Heart left ventricle (tissue), 13 donors: ENCODE measurements at regions not wholly inside any gene's neighbourhood (a gene's known extent, or its start where the extent isn't known, plus 50 kb on each side); places are given as distances from the start of the nearest gene placed in this dataset.
"Not testable (repeated sequence)": the region's sequence is repeated elsewhere in the genome, so short reads cannot be mapped to it uniquely, and the experiment has no call there.

Source experiments
- POLR2A ChIP-seq, 2 donors: fragments of 450-650 bp; IDR thresholded peaks; one replicate each; pipeline ENCODE4 v1.6.1; 2017; ENCODE audit warnings: antibody characterized with exemption in 2 of 2, mild to moderate bottlenecking in 2 of 2, moderate library complexity in 2 of 2
- TF ChIP-seq, protein P1 (sequence below), 12 donors: fragments of 200-600 bp; sonication (generic) in 4 of 12; IDR thresholded peaks; one replicate each; pipeline versions ENCODE4 v1.5.0 to v1.8.0; 2018 to 2022; ENCODE audit warnings: antibody characterized with exemption in 12 of 12, mild to moderate bottlenecking in 5 of 12
- donor health status: ischemic (EF 13 %, LVEDD 7.1; RV severe dilation, severe dysfunction).
- donor health status: DM: no; HTN: yes; CAD: no.
- donor health status: DM: no; HTN: no; CAD: no.
- donor health status: ischemic (EF 25% LVEDD 6.9; RV normal size, moderate dysfunction).
- donor health status: ischemic (EF 25% LVEDD 5.7; RV mildly dilated, moderate dysfunction).
- donor health status: ischemic (EF 35%, LVEDD 5.7; RV mildly dilated, moderate dysfunction).
- donor health status: nonischemic (EF 11% LVEDD 7.7; RV severe dilation, severe dysfunction).
- donor health status: DM: yes; HTN: yes; CAD: no.
- donor health status: PGD.
- donor health status: ischemic (EF 29% LVEDD 5.4; RV normal size, mild dysfunction).
- donor health status: nonischemic (EF 23%, LVEDD 6.1; RV moderate dilation, normal function).

DNA sequence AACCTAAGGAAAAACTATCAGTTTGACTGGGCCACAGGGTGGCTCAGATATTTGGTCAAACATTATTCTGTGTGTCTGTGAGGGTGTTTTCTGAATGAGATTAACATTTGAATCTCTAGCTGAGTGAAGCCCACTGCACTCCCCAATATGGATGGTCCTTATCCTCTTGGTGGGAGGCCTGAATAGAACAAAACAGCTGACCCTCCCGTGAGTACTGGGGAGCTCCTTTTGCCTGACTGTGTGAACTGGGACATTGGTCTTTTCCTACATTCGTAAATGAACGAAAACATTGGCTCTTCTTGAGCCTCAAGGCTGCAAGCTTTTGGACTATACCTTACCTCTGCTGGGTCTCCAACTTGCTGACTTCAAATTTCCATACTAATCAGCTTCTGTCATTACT, 134.2 kb downstream of the SPATA31A6 start:
- TF ChIP-seq, protein P1, sequence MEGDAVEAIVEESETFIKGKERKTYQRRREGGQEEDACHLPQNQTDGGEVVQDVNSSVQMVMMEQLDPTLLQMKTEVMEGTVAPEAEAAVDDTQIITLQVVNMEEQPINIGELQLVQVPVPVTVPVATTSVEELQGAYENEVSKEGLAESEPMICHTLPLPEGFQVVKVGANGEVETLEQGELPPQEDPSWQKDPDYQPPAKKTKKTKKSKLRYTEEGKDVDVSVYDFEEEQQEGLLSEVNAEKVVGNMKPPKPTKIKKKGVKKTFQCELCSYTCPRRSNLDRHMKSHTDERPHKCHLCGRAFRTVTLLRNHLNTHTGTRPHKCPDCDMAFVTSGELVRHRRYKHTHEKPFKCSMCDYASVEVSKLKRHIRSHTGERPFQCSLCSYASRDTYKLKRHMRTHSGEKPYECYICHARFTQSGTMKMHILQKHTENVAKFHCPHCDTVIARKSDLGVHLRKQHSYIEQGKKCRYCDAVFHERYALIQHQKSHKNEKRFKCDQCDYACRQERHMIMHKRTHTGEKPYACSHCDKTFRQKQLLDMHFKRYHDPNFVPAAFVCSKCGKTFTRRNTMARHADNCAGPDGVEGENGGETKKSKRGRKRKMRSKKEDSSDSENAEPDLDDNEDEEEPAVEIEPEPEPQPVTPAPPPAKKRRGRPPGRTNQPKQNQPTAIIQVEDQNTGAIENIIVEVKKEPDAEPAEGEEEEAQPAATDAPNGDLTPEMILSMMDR (IDR thresholded peaks at IDR 0.05): not testable (repeated sequence)
- TF ChIP-seq POLR2A (IDR thresholded peaks at IDR 0.05): not testable (repeated sequence)
